ENCODE measurements at regions not wholly inside any gene's neighbourhood (a gene's known extent, or its start where the extent isn't known, plus 50 kb on each side); places are given as distances from the start of the nearest gene placed in this dataset.

DNA sequence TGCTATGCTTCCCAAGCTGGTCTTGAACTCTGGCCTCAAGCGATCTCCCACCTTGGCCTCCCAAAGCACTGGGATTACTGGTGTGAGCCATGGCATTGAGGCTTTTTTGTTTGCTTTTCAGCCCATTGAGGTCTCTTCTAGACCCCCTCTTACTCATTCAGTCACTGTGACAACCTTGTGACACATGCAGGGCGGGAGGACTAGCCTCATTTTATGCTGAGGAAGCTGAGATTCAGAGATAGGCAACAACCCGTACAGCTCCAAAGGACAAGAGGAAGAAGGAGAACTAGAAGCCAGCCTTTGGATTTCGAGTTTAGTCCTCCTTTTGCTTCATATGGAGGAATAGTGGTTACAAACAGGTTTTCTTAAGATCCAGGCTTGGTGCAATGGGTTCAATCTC, 83.9 kb upstream of the WDR26 start:
- Histone ChIP-seq H3K4me2 (no peak overlapping the region), H2AFZ (no peak overlapping the region), H3K36me3 (ENCODE audit: insufficient read depth) (no peaks in the 10 kb centered on the region), H3K9me2 (ENCODE audit: insufficient read depth) (no peaks in the 10 kb centered on the region), H3K79me2 (replicated peaks; ENCODE audit: insufficient read depth) (no peaks in the 10 kb centered on the region), H3K4me1 (ENCODE audit: insufficient read depth) (no peaks in the 10 kb centered on the region; the same call in 1 of the 2 replicates), H3K27ac (ENCODE audit: low read depth) (no peak overlapping the region), H4K20me1 (replicated peaks; ENCODE audit: insufficient read depth) (no peaks in the 10 kb centered on the region), H3F3A (replicated peaks; ENCODE audit: low read depth) (no peaks in the 10 kb centered on the region), H3K4me3 (no peak overlapping the region), H3K27me3 (ENCODE audit: insufficient read depth) (no peaks in the 10 kb centered on the region)
- Mint-ChIP-seq H3K4me1 (peaks cover 6% of the 10 kb centered on the region), H3K27me3 (ENCODE audit: insufficient read depth, low read depth, poor library complexity) (peaks cover 5% of the 10 kb centered on the region), H3K9me3 (no peaks in the 10 kb centered on the region), H3K36me3 (ENCODE audit: low read depth) (no peaks in the 10 kb centered on the region), H3K27ac (no peak overlapping the region), H3K4me3 (no peak overlapping the region)
- no peak for DNase-seq (ENCODE audit: low spot score)
- no peak for TF ChIP-seq CREB1 (CRISPR knock-in tag; IDR thresholded peaks at IDR 0.05; ENCODE audit: low read depth)
- TF ChIP-seq, protein P1, sequence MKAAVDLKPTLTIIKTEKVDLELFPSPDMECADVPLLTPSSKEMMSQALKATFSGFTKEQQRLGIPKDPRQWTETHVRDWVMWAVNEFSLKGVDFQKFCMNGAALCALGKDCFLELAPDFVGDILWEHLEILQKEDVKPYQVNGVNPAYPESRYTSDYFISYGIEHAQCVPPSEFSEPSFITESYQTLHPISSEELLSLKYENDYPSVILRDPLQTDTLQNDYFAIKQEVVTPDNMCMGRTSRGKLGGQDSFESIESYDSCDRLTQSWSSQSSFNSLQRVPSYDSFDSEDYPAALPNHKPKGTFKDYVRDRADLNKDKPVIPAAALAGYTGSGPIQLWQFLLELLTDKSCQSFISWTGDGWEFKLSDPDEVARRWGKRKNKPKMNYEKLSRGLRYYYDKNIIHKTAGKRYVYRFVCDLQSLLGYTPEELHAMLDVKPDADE (IDR thresholded peaks at IDR 0.05), result no peak
- no peak for TF ChIP-seq ZNF114 (CRISPR knock-in tag; IDR thresholded peaks at IDR 0.05)
- TF ChIP-seq POLR2AphosphoS5 (IDR thresholded peaks at IDR 0.05; ENCODE audit: low read depth), result no peak
- no peak for ATAC-seq

DNA sequence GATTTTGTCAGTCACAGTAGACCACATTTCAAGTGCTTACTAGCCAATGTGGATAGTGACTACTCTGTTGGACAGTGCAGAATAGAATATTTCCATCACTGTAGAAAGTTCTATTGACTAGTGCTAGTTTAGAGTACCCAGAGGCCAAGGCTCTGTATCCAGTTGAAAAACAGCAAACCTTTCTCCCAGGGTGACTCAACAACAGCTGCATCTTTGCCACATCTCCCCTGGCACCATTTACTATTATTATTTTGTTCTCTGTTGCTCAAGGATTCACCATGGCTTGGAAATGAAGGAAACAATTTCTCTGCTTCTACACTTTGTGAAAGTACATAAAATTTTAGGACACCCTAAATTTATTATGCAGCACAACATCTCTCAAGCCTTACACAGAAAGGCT, 85.3 kb upstream of the WDR26 start:
- no peaks in the 10 kb centered on the region for H3K4me1 Mint-ChIP-seq
- Histone ChIP-seq H4K20me1 (replicated peaks; ENCODE audit: insufficient read depth) (no peaks in the 10 kb centered on the region), H3K27me3 (ENCODE audit: insufficient read depth) (no peaks in the 10 kb centered on the region), H3K9me2 (ENCODE audit: insufficient read depth) (no peaks in the 10 kb centered on the region), H3K79me2 (replicated peaks; ENCODE audit: insufficient read depth) (no peaks in the 10 kb centered on the region), H3K36me3 (ENCODE audit: insufficient read depth) (no peaks in the 10 kb centered on the region), H3K4me2 (no peak overlapping the region), H3F3A (replicated peaks; ENCODE audit: low read depth) (no peaks in the 10 kb centered on the region), H2AFZ (peak overlapping the region; percentile 38; the same call in 1 of the 2 replicates), H3K4me3 (no peak overlapping the region), H3K27ac (ENCODE audit: low read depth) (no peak overlapping the region), H3K4me1 (ENCODE audit: insufficient read depth) (no peaks in the 10 kb centered on the region; the same call in 1 of the 2 replicates)
- no peaks in the 10 kb centered on the region for H3K27me3 Mint-ChIP-seq (ENCODE audit: insufficient read depth, low read depth, poor library complexity)
- no peak overlapping the region for H3K4me3 Mint-ChIP-seq
- H3K27ac Mint-ChIP-seq, result no peak overlapping the region
- ATAC-seq, result no peak
- no peak for DNase-seq (ENCODE audit: low spot score)
- H3K36me3 Mint-ChIP-seq (ENCODE audit: low read depth), result no peaks in the 10 kb centered on the region
- H3K9me3 Mint-ChIP-seq, result no peaks in the 10 kb centered on the region
- TF ChIP-seq, protein P2, sequence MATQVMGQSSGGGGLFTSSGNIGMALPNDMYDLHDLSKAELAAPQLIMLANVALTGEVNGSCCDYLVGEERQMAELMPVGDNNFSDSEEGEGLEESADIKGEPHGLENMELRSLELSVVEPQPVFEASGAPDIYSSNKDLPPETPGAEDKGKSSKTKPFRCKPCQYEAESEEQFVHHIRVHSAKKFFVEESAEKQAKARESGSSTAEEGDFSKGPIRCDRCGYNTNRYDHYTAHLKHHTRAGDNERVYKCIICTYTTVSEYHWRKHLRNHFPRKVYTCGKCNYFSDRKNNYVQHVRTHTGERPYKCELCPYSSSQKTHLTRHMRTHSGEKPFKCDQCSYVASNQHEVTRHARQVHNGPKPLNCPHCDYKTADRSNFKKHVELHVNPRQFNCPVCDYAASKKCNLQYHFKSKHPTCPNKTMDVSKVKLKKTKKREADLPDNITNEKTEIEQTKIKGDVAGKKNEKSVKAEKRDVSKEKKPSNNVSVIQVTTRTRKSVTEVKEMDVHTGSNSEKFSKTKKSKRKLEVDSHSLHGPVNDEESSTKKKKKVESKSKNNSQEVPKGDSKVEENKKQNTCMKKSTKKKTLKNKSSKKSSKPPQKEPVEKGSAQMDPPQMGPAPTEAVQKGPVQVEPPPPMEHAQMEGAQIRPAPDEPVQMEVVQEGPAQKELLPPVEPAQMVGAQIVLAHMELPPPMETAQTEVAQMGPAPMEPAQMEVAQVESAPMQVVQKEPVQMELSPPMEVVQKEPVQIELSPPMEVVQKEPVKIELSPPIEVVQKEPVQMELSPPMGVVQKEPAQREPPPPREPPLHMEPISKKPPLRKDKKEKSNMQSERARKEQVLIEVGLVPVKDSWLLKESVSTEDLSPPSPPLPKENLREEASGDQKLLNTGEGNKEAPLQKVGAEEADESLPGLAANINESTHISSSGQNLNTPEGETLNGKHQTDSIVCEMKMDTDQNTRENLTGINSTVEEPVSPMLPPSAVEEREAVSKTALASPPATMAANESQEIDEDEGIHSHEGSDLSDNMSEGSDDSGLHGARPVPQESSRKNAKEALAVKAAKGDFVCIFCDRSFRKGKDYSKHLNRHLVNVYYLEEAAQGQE (IDR thresholded peaks at IDR 0.05; ENCODE audit: unreplicated experiment), result no peak
- TF ChIP-seq, protein P3, sequence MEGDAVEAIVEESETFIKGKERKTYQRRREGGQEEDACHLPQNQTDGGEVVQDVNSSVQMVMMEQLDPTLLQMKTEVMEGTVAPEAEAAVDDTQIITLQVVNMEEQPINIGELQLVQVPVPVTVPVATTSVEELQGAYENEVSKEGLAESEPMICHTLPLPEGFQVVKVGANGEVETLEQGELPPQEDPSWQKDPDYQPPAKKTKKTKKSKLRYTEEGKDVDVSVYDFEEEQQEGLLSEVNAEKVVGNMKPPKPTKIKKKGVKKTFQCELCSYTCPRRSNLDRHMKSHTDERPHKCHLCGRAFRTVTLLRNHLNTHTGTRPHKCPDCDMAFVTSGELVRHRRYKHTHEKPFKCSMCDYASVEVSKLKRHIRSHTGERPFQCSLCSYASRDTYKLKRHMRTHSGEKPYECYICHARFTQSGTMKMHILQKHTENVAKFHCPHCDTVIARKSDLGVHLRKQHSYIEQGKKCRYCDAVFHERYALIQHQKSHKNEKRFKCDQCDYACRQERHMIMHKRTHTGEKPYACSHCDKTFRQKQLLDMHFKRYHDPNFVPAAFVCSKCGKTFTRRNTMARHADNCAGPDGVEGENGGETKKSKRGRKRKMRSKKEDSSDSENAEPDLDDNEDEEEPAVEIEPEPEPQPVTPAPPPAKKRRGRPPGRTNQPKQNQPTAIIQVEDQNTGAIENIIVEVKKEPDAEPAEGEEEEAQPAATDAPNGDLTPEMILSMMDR (conservative IDR thresholded peaks at IDR 0.05; ENCODE audit: low read depth in 2 of 2), result no peak
- no peak for TF ChIP-seq ZNF331 (CRISPR knock-in tag; IDR thresholded peaks at IDR 0.05; ENCODE audit: low read depth)
- TF ChIP-seq POLR2AphosphoS5 (IDR thresholded peaks at IDR 0.05; ENCODE audit: low read depth), result no peak
- TF ChIP-seq EZH2 (IDR thresholded peaks at IDR 0.05; ENCODE audit: low read depth, unreplicated experiment), result no peak
- TF ChIP-seq JUNB (IDR thresholded peaks at IDR 0.05; ENCODE audit: unreplicated experiment), result no peak
- no peak for TF ChIP-seq EZH2phosphoT487 (IDR thresholded peaks at IDR 0.05; ENCODE audit: unreplicated experiment)
- no peak for TF ChIP-seq ZNF114 (CRISPR knock-in tag; IDR thresholded peaks at IDR 0.05)
- no peak for TF ChIP-seq NANOG (IDR thresholded peaks at IDR 0.05; ENCODE audit: borderline replicate concordance)
- no peak for TF ChIP-seq CREB1 (CRISPR knock-in tag; IDR thresholded peaks at IDR 0.05; ENCODE audit: low read depth)
